ENCODE measurements at regions not wholly inside any gene's neighbourhood (a gene's known extent, or its start where the extent isn't known, plus 50 kb on each side); places are given as distances from the start of the nearest gene placed in this dataset.

DNA sequence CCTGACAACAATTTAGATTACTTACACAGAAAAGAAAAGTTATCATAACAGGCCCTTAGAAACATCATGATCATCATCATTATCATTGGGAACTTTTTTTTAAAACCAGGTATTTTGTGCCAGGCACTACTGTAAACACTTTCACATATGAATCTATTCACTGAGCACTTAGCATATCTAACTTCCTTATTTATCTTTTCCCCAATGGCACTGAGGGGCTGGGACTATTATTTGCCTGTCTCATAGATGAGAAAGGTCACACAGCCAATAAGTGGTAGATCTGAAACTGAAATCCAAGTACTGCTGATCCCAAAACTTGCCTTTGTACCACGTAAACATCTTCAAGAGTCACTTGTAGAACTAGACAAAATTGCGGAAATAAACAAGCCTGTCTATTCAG is 184.2 kb upstream of the RBPJ start:
- DNase-seq = no peak

DNA sequence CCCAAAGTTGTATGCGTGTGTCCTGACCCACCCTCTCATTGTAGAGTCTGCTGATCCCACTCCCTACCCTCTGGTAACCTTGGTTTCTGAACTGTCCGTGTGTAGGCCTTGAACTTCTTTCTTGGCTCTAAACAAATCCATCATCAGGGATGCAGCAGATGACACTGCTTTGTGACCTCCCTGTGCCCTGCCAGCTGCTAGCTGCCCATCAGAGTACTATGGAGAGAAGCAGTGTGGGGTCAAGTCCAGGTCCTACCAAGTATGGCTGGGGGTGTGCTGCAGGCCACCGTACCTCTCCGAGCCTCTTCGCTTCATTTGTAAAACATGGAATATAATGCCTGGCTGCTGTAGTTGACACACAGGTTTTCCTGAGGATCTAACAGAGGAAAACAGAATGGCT is 183.5 kb upstream of the RBPJ start:
- DNase-seq = no peak

DNA sequence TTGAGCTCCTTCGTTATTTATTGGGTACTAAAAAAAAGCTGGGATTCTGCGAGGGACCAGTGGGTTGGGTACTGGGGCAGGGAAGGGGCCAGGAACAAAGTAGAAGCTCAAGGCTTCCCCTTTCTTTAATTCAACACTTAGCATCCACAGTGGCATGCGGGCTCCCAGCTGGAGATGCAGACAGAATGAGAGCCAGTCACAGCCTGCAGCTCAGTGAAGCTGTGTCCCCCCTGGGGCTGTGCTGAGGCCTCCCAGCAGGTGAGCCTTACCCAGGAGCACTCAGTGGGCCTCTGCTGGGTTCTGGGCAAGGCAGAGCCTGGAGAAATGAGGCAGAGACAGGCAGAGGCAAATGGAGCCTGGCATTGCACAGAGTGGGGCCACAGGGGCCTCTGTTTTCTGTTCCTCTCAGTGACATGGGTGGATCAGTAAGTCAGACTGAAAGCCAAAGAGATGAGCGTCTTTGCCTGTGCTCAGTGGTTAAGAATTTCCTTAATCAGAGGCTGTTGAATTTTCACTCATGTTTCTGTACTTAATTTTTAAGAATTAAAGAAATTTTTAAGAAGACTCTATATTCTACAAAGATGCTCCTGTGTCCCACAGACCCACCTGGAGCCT is 181.4 kb upstream of the RBPJ start:
- DNase-seq = no peak

DNA sequence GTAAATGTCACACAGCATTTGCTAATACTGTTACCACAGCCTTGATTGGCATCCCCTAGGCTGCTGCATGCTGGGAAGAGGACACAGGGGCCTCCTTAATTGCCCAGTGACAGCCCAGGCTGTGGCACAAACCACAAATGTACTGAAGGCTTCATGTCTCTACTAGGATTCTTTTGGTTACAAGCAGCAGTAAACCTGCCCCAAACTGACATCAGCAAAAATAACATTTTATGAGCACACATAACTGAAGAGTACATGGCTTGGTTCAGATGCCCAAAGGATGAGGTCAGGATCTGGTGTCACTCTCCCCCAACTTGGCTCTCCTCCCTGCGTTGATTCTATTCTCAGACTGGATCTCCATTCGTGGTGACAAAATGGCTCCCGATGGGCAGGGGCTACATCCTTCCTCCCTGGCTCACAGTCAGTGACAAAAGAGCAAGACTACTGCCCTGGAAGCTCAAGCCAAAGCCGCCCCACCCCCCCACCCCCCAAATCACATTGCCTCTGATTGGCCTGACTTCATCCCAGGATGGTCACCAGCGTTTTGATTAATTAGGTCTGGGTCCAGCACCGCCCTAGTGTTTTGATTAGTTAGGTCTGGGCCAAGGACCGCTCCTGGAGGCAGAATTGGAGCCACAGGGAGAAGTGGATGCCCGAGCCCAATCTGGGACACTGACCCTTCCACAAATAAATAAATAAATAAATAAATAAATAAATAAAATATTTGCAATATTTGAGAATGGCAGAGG is 180.5 kb upstream of the RBPJ start:
- DNase-seq = no peak

DNA sequence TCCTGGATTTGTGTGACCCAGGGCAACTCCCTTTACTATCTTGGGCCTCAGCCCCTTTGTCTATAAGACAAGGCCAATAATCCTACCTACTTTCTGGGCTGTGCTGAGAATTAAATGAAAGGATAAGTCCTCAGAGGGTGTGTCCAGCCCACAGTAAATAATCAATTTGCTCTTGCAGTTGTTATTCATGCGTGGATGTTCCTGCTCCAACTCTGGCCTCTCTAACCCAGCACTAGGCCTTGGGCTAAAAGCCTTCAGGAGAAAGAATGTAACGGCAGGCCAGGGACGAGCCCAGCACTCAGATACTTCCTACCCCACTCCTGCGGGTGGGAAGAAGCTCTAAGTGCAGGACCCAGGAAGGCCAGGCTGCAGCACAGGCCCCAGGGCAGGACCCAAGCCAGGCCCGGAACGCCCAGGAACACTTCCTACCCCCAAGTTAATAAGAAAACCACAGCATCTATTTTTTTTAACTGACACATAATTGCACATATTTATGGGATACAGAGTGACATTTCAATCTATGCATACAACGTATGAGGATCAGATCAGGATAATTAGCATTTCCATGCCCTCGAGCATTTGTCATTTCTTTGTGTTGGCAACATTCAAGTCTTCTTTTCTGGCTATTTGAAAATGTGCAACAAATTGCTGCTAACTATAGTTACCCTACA is 179.6 kb upstream of the RBPJ start:
- no peak for DNase-seq

DNA sequence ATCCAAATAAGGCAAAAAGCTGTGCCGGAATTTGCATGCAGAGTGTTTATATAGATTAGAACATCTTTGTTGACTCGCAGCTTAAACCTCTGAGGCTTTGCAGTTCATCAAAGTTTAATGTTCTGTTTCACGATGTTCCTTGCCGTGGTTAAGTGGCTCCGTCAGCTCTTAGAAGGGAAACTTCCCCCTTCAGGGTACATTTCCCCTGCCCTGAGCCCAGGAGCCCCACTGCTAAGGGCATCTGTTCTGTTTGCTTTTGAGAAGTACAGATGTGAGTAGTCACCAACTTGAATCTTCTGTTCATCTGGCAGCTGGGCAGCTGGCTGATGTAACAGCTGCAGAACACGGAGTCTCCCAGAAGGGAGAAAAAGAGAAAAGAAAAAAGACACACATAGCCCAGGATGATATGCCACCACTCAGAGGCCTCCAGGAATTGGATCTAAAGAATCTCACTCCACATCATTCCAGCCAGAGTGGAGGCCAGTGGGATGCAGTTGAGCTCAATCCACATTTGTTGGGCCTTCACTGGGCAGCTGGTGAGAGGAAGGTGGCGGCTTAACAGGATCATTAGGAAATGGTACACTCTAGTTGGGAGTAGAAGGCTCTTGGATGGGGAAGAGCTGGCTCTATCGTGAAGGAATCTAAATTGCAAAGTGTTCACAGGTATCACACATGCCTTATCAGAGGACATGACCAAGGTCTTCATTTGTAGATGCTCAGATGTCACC is 178.7 kb upstream of the RBPJ start:
- peak in 12 of 56 donors; percentile 2 to 36 (median 7) for DNase-seq

DNA sequence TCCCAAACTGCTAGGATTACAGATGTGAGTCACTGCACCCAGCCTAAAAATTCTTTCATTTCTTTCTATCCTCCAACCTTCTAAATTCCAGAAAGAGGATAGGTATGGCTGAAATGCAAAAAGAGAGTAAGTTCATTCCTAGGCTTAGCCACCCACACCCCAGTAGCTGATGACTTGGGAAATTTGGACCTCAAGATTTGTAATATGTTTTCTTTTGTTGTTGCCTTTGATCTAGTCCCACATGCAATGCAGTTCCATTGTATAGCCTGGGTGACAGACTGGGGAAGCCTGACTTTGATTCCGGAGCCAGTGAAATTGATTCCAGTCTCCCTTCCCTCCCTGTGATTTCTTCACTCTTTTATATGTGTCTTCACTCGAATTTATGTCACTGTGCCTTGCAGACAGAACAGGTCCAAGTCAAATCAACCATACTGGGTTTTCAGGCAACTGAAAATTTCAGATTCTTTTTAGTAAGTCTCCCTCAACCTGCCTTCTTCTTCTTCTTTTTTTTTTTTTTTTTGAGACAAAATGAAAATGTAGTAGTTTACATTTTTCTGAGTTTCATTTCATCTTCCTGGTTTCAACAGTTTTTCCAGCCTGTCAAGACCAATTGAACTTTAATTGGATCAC is 176.2 kb upstream of the RBPJ start:
- no peak for DNase-seq

DNA sequence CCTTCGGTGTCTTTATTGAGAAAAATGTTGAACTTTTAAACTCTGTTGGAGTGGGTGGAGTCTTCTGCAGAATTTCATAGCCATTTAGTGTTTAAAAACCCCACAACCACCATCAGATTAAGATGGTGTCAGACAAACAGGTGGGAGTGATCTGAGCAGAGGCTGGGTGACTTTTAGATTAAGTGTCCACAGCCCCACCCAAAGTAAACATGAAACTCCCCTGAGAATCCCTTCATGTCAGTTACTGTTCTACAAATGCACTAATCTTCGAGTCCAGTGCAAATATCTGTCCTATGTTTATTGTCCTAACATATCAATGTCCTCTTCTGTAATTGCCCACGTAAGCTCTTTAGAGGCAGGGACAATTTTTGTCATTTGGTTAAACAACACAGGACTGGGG is 175.6 kb upstream of the RBPJ start:
- no peak for DNase-seq

DNA sequence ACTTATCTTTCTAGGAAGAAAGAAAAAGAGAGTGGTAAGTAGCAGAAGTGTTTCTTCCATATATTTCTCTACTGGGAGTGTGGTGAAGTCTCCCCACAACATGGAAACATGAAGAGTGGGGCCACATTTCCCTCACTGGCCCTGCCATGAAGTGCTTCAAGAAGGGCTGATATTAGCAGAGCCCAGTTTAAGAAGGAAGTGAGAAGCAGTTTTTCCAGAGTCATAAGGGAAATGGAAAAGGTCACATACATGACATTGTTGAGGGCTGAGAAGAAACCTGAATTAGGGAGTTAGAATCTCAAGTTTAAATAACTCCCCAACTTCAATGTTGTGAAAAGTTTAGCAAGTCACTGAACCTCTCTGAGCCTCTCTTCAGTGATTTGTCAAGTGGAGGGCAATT is 171.9 kb upstream of the RBPJ start:
- DNase-seq = no peak

DNA sequence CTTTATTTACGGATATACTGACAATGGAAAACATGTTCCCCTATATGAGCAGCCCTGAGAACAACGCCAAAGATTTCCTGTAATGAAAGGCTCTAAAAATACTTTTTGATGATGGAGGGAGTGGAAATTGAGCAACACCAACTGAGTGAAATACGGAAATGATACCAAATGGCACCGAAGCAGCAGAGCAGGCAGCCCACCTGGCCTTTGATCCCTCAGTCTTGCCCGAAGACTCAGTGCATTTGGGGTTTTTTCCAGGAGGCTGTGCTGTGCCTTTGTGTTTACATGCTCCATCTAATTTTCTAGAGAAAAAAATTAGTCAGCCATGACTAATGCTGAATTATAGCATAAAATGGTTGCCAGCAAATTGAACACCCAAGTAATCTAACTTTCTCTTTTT is 169.9 kb upstream of the RBPJ start:
- DNase-seq = peak in 1 of 56 donors; percentile 2

DNA sequence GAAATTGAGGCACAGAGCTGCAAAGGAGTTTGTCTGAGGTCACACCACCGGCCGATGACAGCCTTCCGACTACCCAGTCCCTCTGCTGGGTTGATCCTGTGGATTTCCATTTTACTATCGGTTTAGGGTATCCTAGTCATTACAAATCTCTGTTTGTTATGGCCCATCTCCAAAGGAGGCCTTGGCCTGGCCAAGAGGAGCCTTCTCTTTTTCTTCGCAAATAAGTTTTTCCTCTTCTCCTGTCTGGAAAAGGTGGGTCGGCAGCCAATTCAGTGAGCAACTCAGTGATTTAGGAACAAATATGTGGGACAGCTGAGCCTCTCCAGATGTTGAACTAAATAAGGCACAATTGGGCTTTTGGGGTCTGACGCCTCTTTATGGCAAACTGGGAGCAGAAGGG is 169.2 kb upstream of the RBPJ start:
- DNase-seq = no peak

DNA sequence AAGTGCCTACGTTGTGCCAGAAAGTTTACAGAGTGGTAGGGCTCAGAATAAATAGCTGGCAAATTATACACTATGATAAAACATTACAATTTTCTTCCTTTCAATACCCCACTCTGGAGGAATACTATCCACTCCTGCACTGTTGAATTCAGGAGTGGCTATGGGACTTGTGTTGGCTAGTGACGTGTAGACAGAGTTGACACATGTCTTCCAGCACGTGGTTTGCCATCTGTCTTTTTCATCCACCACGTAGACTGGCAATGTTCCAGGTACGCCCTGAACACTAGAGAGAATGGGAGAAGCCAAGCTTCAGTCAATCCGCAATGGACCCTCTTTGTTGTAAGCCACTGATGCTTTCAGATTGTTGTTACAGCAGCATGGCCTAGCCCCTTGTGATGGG is 168.8 kb upstream of the RBPJ start:
- DNase-seq = no peak

DNA sequence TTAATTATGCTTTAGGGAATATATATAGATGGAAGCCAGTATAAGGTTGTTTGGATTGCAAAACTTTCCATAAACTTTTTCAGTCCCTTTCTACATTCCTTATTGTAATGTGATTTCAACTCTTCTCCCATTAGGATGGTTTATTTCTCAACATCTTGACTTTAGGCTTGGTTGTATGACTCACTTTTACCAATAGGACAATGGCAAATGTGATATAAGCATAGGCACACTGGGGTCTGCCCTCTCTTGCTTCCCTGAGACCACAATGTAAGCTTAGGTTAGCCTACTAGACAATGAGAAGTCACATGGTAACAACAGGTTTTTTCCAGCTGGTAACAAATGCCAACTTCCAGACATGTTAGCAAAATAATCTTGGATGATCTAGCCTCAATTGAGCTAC is 163.3 kb upstream of the RBPJ start:
- DNase-seq = no peak

DNA sequence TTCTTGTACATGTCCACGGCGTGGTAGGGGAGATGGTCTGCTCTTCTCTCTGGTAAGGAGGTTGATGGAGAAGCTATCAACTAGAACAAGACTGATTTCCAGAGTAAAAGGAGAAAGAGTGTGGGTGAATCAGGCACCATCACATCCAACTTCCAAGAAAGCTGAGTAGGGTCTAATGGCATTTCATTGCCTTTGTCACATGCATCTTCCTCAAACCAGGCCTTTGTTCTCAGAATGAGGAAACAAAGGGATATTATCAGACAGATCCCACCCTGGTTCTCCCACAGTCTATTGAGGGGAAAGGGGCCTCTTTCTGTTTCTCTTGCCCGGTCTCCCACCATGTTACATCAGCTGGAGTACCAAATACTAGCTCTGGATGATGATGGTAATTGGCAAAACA is 160.2 kb upstream of the RBPJ start:
- no peak for DNase-seq

DNA sequence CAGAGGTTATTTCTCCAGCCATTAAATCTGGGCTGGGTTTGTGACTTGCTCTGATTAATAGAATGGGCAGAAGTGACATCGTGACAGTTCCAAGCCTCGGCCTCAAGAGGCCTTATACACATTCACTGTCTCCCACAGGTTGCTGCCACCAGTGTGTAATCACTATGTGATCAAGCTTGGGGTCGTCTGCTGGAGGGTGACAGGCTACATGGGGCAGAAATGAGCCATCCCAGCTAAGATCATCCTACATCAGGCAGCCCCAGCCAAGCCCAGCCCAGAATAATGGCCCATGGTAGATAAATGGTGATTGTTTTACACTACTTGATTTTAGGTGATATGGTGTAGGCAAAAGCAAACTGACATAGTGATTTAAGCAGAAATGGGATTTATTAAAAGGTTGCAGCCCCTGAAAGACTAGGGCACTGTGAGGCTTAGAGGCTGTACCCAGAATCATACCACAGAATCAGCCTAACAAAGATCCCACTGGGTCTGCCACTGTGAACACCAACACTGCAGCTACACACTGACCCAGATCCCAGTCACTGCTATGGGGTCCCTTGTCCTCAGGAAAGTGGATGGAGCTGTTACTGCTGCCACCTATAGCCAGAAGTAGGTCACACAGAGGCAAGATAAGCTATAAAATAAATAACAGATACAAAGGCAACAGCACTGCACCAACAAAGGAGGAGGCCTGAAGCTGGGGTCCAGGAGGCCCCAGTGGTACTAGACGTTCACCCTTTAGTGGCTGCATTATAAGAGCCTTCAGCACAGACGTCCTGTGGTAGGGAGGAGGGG is 159.6 kb upstream of the RBPJ start:
- peak in 2 of 56 donors; percentile 4 to 15 for DNase-seq

DNA sequence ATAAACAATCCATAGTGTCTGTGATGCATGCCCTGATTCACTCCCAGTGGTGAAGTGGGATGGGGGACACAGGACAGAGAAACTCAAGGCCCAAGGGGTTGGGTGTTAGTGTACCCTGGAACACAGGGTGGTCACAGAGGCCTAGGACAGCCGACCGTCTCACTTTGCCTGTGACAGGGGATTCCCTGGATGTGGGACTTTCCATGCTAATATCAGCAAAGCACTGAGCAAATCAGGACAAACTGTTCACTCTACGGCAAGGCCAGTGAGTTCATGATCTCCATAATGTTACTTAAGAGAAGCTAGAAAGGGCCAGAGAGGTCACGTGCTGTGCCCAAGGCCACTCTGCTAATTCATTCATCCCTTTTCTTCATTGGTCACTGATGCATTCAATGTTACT is 158.7 kb upstream of the RBPJ start:
- no peak for DNase-seq

DNA sequence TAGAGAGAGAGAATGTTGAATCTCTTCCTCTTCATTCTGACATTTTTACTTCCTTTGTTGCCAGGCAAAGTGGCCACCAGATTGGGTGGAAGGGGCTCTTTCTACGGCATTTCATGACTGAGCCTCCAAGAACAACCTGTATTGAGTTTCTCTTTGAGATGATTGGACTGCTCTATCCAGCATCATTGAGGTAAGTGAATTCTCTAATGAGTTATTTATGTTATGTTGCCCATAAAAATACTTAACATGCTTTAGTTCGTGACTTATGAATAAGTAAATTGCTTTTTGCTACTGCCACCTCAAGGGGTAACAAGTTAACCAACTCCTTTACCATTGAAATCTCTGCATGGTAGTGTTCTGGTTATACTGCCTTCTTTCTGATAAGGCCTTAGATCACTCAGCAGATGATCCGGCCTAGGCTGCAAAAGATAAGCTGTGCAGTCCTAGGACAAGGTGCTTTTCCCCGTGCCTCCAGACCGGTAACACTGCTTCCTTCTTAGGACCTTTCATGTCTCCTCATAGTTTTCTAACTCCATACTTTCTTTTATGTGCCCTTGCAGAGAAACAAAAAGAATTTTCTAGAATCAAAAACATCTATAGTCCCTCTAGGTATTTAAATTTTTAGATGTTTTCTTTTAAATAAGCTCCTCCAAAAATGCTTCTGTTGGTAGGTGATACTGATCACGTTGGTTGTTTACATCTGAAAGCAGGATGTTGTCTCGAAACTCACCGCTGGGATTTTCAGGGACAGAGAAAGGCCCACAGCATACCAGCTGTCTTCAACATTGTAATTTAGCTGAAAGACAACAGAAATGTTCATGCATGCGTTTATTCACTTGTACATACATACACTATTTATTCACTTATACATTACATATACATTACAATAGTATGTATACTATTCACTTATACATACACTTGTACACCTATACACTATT is 157.1 kb upstream of the RBPJ start:
- DNase-seq = no peak

DNA sequence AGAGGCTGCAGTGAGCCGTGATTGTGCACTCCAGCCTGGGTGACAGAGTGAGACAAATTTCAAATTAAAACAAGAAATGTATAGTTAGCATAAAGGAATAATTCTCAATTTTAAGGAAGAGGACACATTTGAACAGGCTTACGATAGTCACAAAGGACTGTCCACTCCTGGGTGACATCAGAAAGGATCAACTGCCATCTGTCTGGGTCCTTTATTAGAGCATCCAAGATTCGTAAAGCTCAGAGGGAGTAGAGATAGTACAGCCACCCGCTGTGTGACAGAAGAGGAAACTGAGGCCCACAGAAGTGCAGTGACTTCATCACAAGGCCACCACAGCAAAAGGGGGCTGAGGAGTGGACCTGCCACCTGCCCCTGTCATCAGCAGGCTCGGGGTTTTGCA is 149.3 kb upstream of the RBPJ start:
- no peak for DNase-seq

DNA sequence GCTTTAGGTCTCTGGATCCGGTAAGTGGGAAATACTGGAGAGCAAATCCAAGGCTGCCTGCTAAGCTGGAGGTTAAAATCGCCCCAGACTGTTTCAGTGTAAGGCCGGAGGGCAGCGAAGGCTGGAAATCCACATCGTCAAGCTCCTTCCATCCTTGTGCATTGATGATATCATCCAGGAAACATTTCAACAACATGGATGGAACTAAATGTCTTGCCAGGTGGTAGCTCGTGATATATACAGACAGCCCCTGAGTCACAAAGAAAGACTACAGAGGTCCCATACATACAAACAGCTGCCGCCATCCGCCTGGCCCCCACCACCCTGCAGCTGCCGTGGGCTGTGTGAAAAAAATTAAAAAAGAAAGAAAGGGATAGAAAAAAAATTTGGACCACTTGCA is 148.9 kb upstream of the RBPJ start:
- DNase-seq = peak in 6 of 56 donors; percentile 2 to 51 (median 20)

DNA sequence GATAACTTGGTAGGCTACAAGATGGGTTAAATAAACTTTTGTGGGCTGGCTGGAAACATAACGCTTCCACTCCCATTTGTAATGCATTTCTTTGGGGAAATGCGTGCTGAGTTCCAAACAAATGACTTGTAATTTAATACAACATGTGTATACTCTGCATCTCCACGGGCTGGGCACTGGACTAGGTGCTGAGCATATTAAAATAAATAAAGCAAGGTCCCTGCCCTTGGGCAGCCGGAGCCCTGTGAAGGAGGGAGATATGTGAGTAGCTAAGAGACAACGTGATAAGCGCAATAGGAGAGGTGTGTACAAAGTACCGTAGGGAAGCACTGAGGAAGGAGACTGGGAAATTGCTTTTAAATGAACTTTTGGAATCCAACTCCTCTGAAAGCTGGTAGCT is 147.2 kb upstream of the RBPJ start:
- no peak for DNase-seq

All from amygdala (tissue), 56 donors.